ENCODE measurements at regions not wholly inside any gene's neighbourhood (a gene's known extent, or its start where the extent isn't known, plus 50 kb on each side); places are given as distances from the start of the nearest gene placed in this dataset.

GRCh38 chr18:65372904-65373303 is 377.9 kb upstream of the CDH7 start:
- DNase-seq, result no peak
- no peaks in the 10 kb centered on the region for H3K27me3 Mint-ChIP-seq (ENCODE audit: unreplicated experiment)
- no TSS peak for BruUV-seq (replicated peaks)
- no peaks in the 10 kb centered on the region for H3K4me1 Mint-ChIP-seq (ENCODE audit: low read depth, unreplicated experiment)
- CTCF ChIA-PET, result no interaction called here
- H3K27ac Mint-ChIP-seq (ENCODE audit: unreplicated experiment), result no peak overlapping the region
- no peaks in the 10 kb centered on the region for H3K36me3 Mint-ChIP-seq (ENCODE audit: insufficient read depth, unreplicated experiment)
- intact Hi-C loops (cut with micrococcal nuclease; ENCODE audit: unreplicated experiment), result no loop called here
- H3K4me3 Mint-ChIP-seq (ENCODE audit: low read depth, unreplicated experiment), result no peak overlapping the region
- TF ChIP-seq CTCF (IDR thresholded peaks at IDR 0.05; ENCODE audit: unreplicated experiment), result no peak
- no peaks in the 10 kb centered on the region for H3K9me3 Mint-ChIP-seq (ENCODE audit: low read depth, unreplicated experiment)

GRCh38 chr18:65365245-65365980 is 385.4 kb upstream of the CDH7 start:
- Mint-ChIP-seq H3K9me3 (ENCODE audit: low read depth, unreplicated experiment) (no peaks in the 10 kb centered on the region), H3K27me3 (ENCODE audit: unreplicated experiment) (no peaks in the 10 kb centered on the region), H3K27ac (ENCODE audit: unreplicated experiment) (no peak overlapping the region), H3K4me3 (ENCODE audit: low read depth, unreplicated experiment) (no peak overlapping the region), H3K4me1 (ENCODE audit: low read depth, unreplicated experiment) (peaks cover 6% of the 10 kb centered on the region), H3K36me3 (ENCODE audit: insufficient read depth, unreplicated experiment) (no peaks in the 10 kb centered on the region)
- TF ChIP-seq CTCF (IDR thresholded peaks at IDR 0.05; ENCODE audit: unreplicated experiment), result no peak
- intact Hi-C loops (cut with micrococcal nuclease; ENCODE audit: unreplicated experiment), result no loop called here
- CTCF ChIA-PET, result no interaction called here
- BruUV-seq (replicated peaks), result no TSS peak
- no peak for DNase-seq

GRCh38 chr18:65363911-65364632 is 386.7 kb upstream of the CDH7 start:
- CTCF ChIA-PET, result no interaction called here

GRCh38 chr18:65363011-65363410 is 387.8 kb upstream of the CDH7 start:
- Mint-ChIP-seq H3K9me3 (ENCODE audit: low read depth, unreplicated experiment) (peaks cover 2% of the 10 kb centered on the region), H3K4me1 (ENCODE audit: low read depth, unreplicated experiment) (peaks cover 6% of the 10 kb centered on the region), H3K27ac (ENCODE audit: unreplicated experiment) (no peak overlapping the region), H3K36me3 (ENCODE audit: insufficient read depth, unreplicated experiment) (no peaks in the 10 kb centered on the region), H3K27me3 (ENCODE audit: unreplicated experiment) (no peaks in the 10 kb centered on the region), H3K4me3 (ENCODE audit: low read depth, unreplicated experiment) (no peak overlapping the region)
- DNase-seq, result no peak
- intact Hi-C loops (cut with micrococcal nuclease; ENCODE audit: unreplicated experiment), result no loop called here
- no TSS peak for BruUV-seq (replicated peaks)
- CTCF ChIA-PET, result no interaction called here
- no peak for TF ChIP-seq CTCF (IDR thresholded peaks at IDR 0.05; ENCODE audit: unreplicated experiment)

More at GRCh38 chr18:65363911-65364632, 386.7 kb upstream of the CDH7 start:
- Mint-ChIP-seq H3K27me3 (ENCODE audit: unreplicated experiment) (no peaks in the 10 kb centered on the region), H3K4me3 (ENCODE audit: low read depth, unreplicated experiment) (no peak overlapping the region), H3K36me3 (ENCODE audit: insufficient read depth, unreplicated experiment) (no peaks in the 10 kb centered on the region), H3K27ac (ENCODE audit: unreplicated experiment) (no peak overlapping the region), H3K9me3 (ENCODE audit: low read depth, unreplicated experiment) (no peaks in the 10 kb centered on the region), H3K4me1 (ENCODE audit: low read depth, unreplicated experiment) (peaks cover 6% of the 10 kb centered on the region)
- BruUV-seq (replicated peaks), result no TSS peak
- TF ChIP-seq CTCF (IDR thresholded peaks at IDR 0.05; ENCODE audit: unreplicated experiment), result no peak
- no peak for DNase-seq
- intact Hi-C loops (cut with micrococcal nuclease; ENCODE audit: unreplicated experiment), result no loop called here
